Hindlimb muscle (tissue), 1 donor: ENCODE measurements at regions not wholly inside any gene's neighbourhood (a gene's known extent, or its start where the extent isn't known, plus 50 kb on each side); places are given as distances from the start of the nearest gene placed in this dataset.

Experiments
- DNase-seq: peaks from one replicate; pipeline ENCODE4 v3.0.0-alpha.2; 2013

- no peak for DNase-seq
Observed at GRCh38 chr15:98390946-98391530, 257.3 kb upstream of the IGF1R start.

- no peak for DNase-seq
Observed at GRCh38 chr15:98391568-98391967, 256.8 kb upstream of the IGF1R start.

- no peak for DNase-seq
Observed at GRCh38 chr15:98393471-98393870, 254.9 kb upstream of the IGF1R start.

GRCh38 chr15:98394546-98394945 is 253.8 kb upstream of the IGF1R start:
- no peak for DNase-seq

- DNase-seq = no peak
Observed at GRCh38 chr15:98395974-98396610, 252.2 kb upstream of the IGF1R start.

- DNase-seq = peak; percentile 31
Observed at GRCh38 chr15:98397419-98397818, 250.9 kb upstream of the IGF1R start.

- DNase-seq = no peak
Observed at GRCh38 chr15:98398056-98398455, 250.3 kb upstream of the IGF1R start.

- no peak for DNase-seq
Observed at GRCh38 chr15:98398886-98399285, 249.5 kb upstream of the IGF1R start.

GRCh38 chr15:98400120-98400519 is 248.2 kb upstream of the IGF1R start:
- DNase-seq = no peak

- DNase-seq = no peak
Observed at GRCh38 chr15:98401029-98401428, 247.3 kb upstream of the IGF1R start.

GRCh38 chr15:98402486-98402885 is 245.9 kb upstream of the IGF1R start:
- no peak for DNase-seq

- no peak for DNase-seq
Observed at GRCh38 chr15:98403169-98403568, 245.2 kb upstream of the IGF1R start.

GRCh38 chr15:98403569-98403968 is 244.8 kb upstream of the IGF1R start:
- no peak for DNase-seq

- no peak for DNase-seq
Observed at GRCh38 chr15:98405013-98405412, 243.3 kb upstream of the IGF1R start.

GRCh38 chr15:98408231-98408630 is 240.1 kb upstream of the IGF1R start:
- DNase-seq = no peak

- DNase-seq = no peak
Observed at GRCh38 chr15:98410328-98410727, 238.0 kb upstream of the IGF1R start.

GRCh38 chr15:98412852-98413251 is 235.5 kb upstream of the IGF1R start:
- DNase-seq = no peak

GRCh38 chr15:98413933-98414546 is 234.3 kb upstream of the IGF1R start:
- DNase-seq = no peak

- no peak for DNase-seq
Observed at GRCh38 chr15:98416222-98416855, 232.0 kb upstream of the IGF1R start.

- no peak for DNase-seq
Observed at GRCh38 chr15:98417346-98417745, 231.0 kb upstream of the IGF1R start.

GRCh38 chr15:98418122-98418521 is 230.2 kb upstream of the IGF1R start:
- DNase-seq = no peak

GRCh38 chr15:98419173-98419780 is 229.1 kb upstream of the IGF1R start:
- no peak for DNase-seq

- DNase-seq = no peak
Observed at GRCh38 chr15:98420837-98421236, 227.5 kb upstream of the IGF1R start.
